Lung (tissue), 11 donors: ENCODE measurements at regions not wholly inside any gene's neighbourhood (a gene's known extent, or its start where the extent isn't known, plus 50 kb on each side); places are given as distances from the start of the nearest gene placed in this dataset.
"Not testable (repeated sequence)": the region's sequence is repeated elsewhere in the genome, so short reads cannot be mapped to it uniquely, and the experiment has no call there.

Experiments
- ATAC-seq: fragments of 200-7000 bp; cut with Tn5 transposase; one replicate; pipeline ENCODE4 v1.9.1; 2020; ENCODE audit warnings: moderate number of reproducible peaks; ENCODE audit not compliant: insufficient read depth, low FRiP score
- DNase-seq, 3 donors: peaks; one replicate each; pipeline ENCODE4 v3.0.0-alpha.2; 2013 to 2017
- H3K27ac ChIP-seq, 2 donors: one replicate each; pipeline ENCODE4 v1.5.1; 2013; ENCODE audit warnings: mild to moderate bottlenecking in 2 of 2, moderate library complexity in 2 of 2, control low read depth in 1 of 2, inconsistent platforms in 1 of 2, low read depth in 1 of 2, low read length in 1 of 2
- H3K27me3 ChIP-seq, 3 donors: one replicate each; pipeline ENCODE4 v1.5.1; 2013; ENCODE audit warnings: low read length in 2 of 3; ENCODE audit not compliant: control insufficient read depth in 3 of 3, insufficient read depth in 3 of 3
- H3K36me3 ChIP-seq, 4 donors: one replicate each; pipeline ENCODE4 v1.5.1; 2013; ENCODE audit warnings: low read length in 4 of 4, mild to moderate bottlenecking in 1 of 4, moderate library complexity in 1 of 4; ENCODE audit not compliant: control insufficient read depth in 4 of 4, insufficient read depth in 4 of 4
- H3K4me1 ChIP-seq, 5 donors: one replicate each; pipeline ENCODE4 v1.5.1; 2013; ENCODE audit warnings: low read length in 5 of 5, mild to moderate bottlenecking in 2 of 5, moderate library complexity in 1 of 5; ENCODE audit not compliant: control insufficient read depth in 5 of 5, insufficient read depth in 5 of 5
- H3K4me3 ChIP-seq: one replicate; pipeline ENCODE4 v1.5.1; 2013; ENCODE audit warnings: mild to moderate bottlenecking, control low read depth, moderate library complexity
- H3K9ac ChIP-seq, 2 donors: one replicate each; pipeline ENCODE4 v1.5.1; 2013; ENCODE audit warnings: low read length in 2 of 2, control low read depth in 1 of 2; ENCODE audit not compliant: insufficient read depth in 1 of 2
- H3K9me3 ChIP-seq, 4 donors: one replicate each; pipeline ENCODE4 v1.5.1; 2013; ENCODE audit warnings: low read length in 3 of 4, mild to moderate bottlenecking in 1 of 4, moderate library complexity in 1 of 4; ENCODE audit not compliant: control insufficient read depth in 4 of 4, insufficient read depth in 3 of 4
- WGBS, 2 donors: extraction: QIAGEN DNeasy Blood & Tissue Kit; methylation state at CpG; one replicate each; pipeline ENCODE4 v1.1.7; 2013; 5-methylcytosine and 5-hydroxymethylcytosine counted together
- TF ChIP-seq, protein P1 (sequence below): IDR thresholded peaks from 2 replicates; pipeline ENCODE4 v1.5.1; 2012; ENCODE audit warnings: mild to moderate bottlenecking; ENCODE audit errors: control extremely low read depth, extremely low read depth
- donor health status: control.
- donor health status: control.
- donor health status: Bipolar disorder and iron deficiency.
- donor health status: healthy.
- donor health status: DM: yes; HTN: yes; CAD: no.

- ATAC-seq, result no peak
- H3K4me3 ChIP-seq, result no peak overlapping the region
- TF ChIP-seq, protein P1, sequence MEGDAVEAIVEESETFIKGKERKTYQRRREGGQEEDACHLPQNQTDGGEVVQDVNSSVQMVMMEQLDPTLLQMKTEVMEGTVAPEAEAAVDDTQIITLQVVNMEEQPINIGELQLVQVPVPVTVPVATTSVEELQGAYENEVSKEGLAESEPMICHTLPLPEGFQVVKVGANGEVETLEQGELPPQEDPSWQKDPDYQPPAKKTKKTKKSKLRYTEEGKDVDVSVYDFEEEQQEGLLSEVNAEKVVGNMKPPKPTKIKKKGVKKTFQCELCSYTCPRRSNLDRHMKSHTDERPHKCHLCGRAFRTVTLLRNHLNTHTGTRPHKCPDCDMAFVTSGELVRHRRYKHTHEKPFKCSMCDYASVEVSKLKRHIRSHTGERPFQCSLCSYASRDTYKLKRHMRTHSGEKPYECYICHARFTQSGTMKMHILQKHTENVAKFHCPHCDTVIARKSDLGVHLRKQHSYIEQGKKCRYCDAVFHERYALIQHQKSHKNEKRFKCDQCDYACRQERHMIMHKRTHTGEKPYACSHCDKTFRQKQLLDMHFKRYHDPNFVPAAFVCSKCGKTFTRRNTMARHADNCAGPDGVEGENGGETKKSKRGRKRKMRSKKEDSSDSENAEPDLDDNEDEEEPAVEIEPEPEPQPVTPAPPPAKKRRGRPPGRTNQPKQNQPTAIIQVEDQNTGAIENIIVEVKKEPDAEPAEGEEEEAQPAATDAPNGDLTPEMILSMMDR, result no peak
- H3K9ac ChIP-seq, result no peak overlapping the region
- no peaks in the 10 kb centered on the region for H3K9me3 ChIP-seq
- H3K27ac ChIP-seq, result no peak overlapping the region
- 79 to 94% methylated on average over 4 of the region's 4 CpGs for WGBS, 2 donors
- no peaks in the 10 kb centered on the region for H3K36me3 ChIP-seq
- H3K27me3 ChIP-seq, result peaks cover 3 to 19% (median 5%) of the 10 kb centered on the region in 3 donors
- DNase-seq, result no peak
- H3K4me1 ChIP-seq, result no peaks in the 10 kb centered on the region
These were observed 127.3 kb upstream of the PRKCQ start for GRCh38 chr10:6707352-6707751.

DNA sequence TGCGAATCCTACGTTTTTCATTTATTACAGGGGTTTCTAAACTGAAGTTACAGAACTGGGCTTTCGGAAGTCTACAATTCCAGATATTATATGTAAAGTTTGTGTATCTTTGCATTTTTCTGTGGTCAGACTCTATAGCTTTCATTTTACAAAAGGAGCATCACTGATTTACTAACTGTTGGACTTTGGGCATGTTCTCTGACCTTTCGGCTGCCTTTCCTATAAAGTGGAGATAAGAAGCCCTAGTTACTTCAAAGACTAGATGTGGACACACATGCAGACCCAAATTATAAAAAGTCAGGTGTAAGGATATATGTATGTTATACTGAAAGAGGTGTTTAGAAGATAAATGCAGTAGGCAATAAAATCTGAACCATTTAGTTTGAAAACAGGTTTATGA, 126.6 kb upstream of the PRKCQ start:
- H3K9me3 ChIP-seq, result no peaks in the 10 kb centered on the region
- peaks cover 3 to 16% (median 3%) of the 10 kb centered on the region in 3 donors for H3K27me3 ChIP-seq
- no peaks in the 10 kb centered on the region for H3K36me3 ChIP-seq
- H3K27ac ChIP-seq, result no peak overlapping the region
- no peaks in the 10 kb centered on the region for H3K4me1 ChIP-seq
- TF ChIP-seq, protein P1, result no peak
- no peak overlapping the region for H3K9ac ChIP-seq
- ATAC-seq, result no peak
- 70 to 73% methylated on average over 4 of the region's 4 CpGs for WGBS, 2 donors
- no peak for DNase-seq
- H3K4me3 ChIP-seq, result no peak overlapping the region

DNA sequence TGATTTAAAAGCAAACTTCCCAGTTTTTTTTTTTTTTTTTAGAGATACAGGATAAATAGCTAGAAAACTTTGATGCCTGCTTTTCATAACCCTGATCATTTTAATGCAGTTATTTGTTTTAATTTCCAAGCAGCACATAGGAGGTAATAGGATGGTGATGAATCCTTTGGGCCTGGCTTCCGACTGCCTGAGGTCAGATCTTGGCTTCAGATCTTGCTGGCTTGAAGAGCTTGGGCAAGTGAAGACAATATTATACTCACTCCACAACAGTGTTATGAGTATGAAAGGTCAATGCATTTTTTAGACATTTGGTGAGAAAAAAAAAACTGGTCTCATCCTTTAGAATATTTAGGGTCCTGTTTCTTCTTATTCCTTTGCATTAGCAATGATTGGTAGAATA, 124.8 kb upstream of the PRKCQ start:
- TF ChIP-seq, protein P1, result no peak
- ATAC-seq (no peak), DNase-seq (no peak)
- Histone ChIP-seq H3K36me3 (no peaks in the 10 kb centered on the region), H3K9me3 (no peaks in the 10 kb centered on the region), H3K9ac (no peak overlapping the region), H3K27ac (no peak overlapping the region), H3K4me3 (no peak overlapping the region), H3K4me1 (no peaks in the 10 kb centered on the region), H3K27me3 (peaks cover 3 to 7% (median 3%) of the 10 kb centered on the region in 3 donors)
- WGBS, 2 donors, result 86% methylated on average over 1 of the region's 1 CpG

- H3K9me3 ChIP-seq, ATAC-seq, H3K36me3 ChIP-seq, H3K27ac ChIP-seq, H3K4me3 ChIP-seq, H3K27me3 ChIP-seq, H3K9ac ChIP-seq, DNase-seq, H3K4me1 ChIP-seq: not testable (repeated sequence)
- WGBS, 2 donors, result 89 to 94% methylated on average over 2 of the region's 2 CpGs
These were observed 122.8 kb upstream of the PRKCQ start for GRCh38 chr10:6702833-6703232.
